A549 (cell line): ENCODE measurements at regions not wholly inside any gene's neighbourhood (a gene's known extent, or its start where the extent isn't known, plus 50 kb on each side); places are given as distances from the start of the nearest gene placed in this dataset.
A peak's percentile ranks its signal among the peaks of the same experiment; 100 is the strongest.

ENCODE experiments used
- CEBPB ChIP-seq, 2 experiments: fragments of >200 bp in 1 of 2; sonication (Bioruptor Twin) in 1 of 2; formaldehyde crosslinking in 1 of 2; IDR thresholded peaks; 2 replicates each; pipeline ENCODE4 v1.6.1; 2012 to 2016
- EHMT2 ChIP-seq: fragments of 200-600 bp; sonication (generic); IDR thresholded peaks from 2 replicates; pipeline ENCODE4 v1.6.1; 2016; ENCODE audit warnings: antibody characterized with exemption, low read depth, mild to moderate bottlenecking, moderate library complexity
- EP300 ChIP-seq, 2 experiments: fragments of >200 bp; sonication (Bioruptor Twin); formaldehyde crosslinking; IDR thresholded peaks; 2 replicates in 1 of 2; 3 replicates in 1 of 2; pipeline ENCODE4 v1.6.1; 2016 to 2017
- HDAC2 ChIP-seq: fragments of 200-600 bp; sonication (generic); IDR thresholded peaks from 2 replicates; pipeline ENCODE4 v1.6.1; 2016
- MYC ChIP-seq: IDR thresholded peaks from 2 replicates; pipeline ENCODE4 v1.6.1; 2012; ENCODE audit warnings: mild to moderate bottlenecking, inconsistent platforms, low read length, improper control_type of control experiment, borderline replicate concordance
- NPAS2 ChIP-seq: fragments of 250-450 bp; sonication (Bioruptor Pico); IDR thresholded peaks from 2 replicates; pipeline ENCODE4 v1.8.0; 2022; ENCODE audit warnings: mild to moderate bottlenecking, moderate library complexity, borderline replicate concordance
- POLR2A ChIP-seq: IDR thresholded peaks from 2 replicates; pipeline ENCODE4 v1.6.1; 2012; ENCODE audit warnings: mild to moderate bottlenecking, low read length
- POLR2AphosphoS2 ChIP-seq: conservative IDR thresholded peaks from 2 replicates; pipeline ENCODE4 v1.6.1; 2012; ENCODE audit warnings: low read length, improper control_type of control experiment, inconsistent platforms
- SREBF2 ChIP-seq: fragments of 450-650 bp; IDR thresholded peaks from 2 replicates; pipeline ENCODE4 v1.6.1; 2014; ENCODE audit warnings: mild to moderate bottlenecking, moderate library complexity
- TF ChIP-seq, protein P1 (sequence below): fragments of >200 bp; sonication (Bioruptor Twin); formaldehyde crosslinking; IDR thresholded peaks from 3 replicates; pipeline ENCODE4 v1.5.1; 2016
- TF ChIP-seq, protein P2 (sequence below): IDR thresholded peaks from 2 replicates; pipeline ENCODE4 v1.6.1; 2012
- TF ChIP-seq, protein P3 (sequence below): fragments of 250-450 bp; sonication (Bioruptor Pico); IDR thresholded peaks from 2 replicates; pipeline ENCODE4 v1.5.0; 2021; ENCODE audit warnings: mild to moderate bottlenecking, moderate library complexity, borderline replicate concordance
- TF ChIP-seq, protein P4 (sequence below): fragments of 200-600 bp; sonication (generic); IDR thresholded peaks from 2 replicates; pipeline ENCODE4 v1.6.1; 2016; ENCODE audit warnings: antibody characterized with exemption, mild to moderate bottlenecking, moderate library complexity

DNA sequence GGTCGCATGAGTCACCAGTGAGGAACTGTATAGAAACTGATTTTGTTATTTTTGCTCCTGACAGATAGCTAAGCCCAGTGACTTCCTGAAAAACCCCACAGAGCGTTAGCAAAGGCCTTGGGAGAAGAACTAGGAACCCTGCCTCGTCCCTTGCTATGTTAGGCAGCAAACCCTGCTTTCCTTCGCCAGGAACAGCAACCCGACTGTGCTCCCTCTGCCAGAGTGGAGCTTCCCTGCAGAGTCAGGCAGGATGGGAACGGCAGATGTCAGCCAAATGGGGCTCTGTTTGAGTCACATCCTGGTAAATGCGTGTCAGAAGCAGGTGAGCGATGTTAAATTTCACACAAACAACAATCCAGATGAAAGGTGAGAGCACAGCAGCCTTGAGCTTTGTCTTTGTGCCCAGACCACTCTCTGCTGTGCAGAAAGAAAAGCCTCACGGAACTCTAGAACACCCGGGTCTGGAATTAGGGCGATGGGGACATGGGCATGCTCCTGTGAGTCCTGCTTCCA lies 186.6 kb downstream of the ADAMTS15 start:
- no peak for TF ChIP-seq NPAS2 (CRISPR knock-in tag)
- TF ChIP-seq, protein P1, sequence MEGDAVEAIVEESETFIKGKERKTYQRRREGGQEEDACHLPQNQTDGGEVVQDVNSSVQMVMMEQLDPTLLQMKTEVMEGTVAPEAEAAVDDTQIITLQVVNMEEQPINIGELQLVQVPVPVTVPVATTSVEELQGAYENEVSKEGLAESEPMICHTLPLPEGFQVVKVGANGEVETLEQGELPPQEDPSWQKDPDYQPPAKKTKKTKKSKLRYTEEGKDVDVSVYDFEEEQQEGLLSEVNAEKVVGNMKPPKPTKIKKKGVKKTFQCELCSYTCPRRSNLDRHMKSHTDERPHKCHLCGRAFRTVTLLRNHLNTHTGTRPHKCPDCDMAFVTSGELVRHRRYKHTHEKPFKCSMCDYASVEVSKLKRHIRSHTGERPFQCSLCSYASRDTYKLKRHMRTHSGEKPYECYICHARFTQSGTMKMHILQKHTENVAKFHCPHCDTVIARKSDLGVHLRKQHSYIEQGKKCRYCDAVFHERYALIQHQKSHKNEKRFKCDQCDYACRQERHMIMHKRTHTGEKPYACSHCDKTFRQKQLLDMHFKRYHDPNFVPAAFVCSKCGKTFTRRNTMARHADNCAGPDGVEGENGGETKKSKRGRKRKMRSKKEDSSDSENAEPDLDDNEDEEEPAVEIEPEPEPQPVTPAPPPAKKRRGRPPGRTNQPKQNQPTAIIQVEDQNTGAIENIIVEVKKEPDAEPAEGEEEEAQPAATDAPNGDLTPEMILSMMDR = no peak
- no peak for TF ChIP-seq POLR2A
- no peak for TF ChIP-seq EP300 (IDR thresholded peaks at IDR 0.05)
- no peak for TF ChIP-seq POLR2AphosphoS2
- TF ChIP-seq, protein P2, sequence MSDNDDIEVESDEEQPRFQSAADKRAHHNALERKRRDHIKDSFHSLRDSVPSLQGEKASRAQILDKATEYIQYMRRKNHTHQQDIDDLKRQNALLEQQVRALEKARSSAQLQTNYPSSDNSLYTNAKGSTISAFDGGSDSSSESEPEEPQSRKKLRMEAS = 0 out of 2 replicates have a peak, but pooled peaks have one; percentile 17
- no peak for TF ChIP-seq SREBF2
- TF ChIP-seq, protein P3, sequence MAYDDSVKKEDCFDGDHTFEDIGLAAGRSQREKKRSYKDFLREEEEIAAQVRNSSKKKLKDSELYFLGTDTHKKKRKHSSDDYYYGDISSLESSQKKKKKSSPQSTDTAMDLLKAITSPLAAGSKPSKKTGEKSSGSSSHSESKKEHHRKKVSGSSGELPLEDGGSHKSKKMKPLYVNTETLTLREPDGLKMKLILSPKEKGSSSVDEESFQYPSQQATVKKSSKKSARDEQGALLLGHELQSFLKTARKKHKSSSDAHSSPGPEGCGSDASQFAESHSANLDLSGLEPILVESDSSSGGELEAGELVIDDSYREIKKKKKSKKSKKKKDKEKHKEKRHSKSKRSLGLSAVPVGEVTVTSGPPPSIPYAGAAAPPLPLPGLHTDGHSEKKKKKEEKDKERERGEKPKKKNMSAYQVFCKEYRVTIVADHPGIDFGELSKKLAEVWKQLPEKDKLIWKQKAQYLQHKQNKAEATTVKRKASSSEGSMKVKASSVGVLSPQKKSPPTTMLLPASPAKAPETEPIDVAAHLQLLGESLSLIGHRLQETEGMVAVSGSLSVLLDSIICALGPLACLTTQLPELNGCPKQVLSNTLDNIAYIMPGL (CRISPR knock-in tag) = no peak
- no peak for TF ChIP-seq HDAC2
- TF ChIP-seq, protein P4, sequence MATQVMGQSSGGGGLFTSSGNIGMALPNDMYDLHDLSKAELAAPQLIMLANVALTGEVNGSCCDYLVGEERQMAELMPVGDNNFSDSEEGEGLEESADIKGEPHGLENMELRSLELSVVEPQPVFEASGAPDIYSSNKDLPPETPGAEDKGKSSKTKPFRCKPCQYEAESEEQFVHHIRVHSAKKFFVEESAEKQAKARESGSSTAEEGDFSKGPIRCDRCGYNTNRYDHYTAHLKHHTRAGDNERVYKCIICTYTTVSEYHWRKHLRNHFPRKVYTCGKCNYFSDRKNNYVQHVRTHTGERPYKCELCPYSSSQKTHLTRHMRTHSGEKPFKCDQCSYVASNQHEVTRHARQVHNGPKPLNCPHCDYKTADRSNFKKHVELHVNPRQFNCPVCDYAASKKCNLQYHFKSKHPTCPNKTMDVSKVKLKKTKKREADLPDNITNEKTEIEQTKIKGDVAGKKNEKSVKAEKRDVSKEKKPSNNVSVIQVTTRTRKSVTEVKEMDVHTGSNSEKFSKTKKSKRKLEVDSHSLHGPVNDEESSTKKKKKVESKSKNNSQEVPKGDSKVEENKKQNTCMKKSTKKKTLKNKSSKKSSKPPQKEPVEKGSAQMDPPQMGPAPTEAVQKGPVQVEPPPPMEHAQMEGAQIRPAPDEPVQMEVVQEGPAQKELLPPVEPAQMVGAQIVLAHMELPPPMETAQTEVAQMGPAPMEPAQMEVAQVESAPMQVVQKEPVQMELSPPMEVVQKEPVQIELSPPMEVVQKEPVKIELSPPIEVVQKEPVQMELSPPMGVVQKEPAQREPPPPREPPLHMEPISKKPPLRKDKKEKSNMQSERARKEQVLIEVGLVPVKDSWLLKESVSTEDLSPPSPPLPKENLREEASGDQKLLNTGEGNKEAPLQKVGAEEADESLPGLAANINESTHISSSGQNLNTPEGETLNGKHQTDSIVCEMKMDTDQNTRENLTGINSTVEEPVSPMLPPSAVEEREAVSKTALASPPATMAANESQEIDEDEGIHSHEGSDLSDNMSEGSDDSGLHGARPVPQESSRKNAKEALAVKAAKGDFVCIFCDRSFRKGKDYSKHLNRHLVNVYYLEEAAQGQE = no peak
- no peak for TF ChIP-seq CEBPB (IDR thresholded peaks at IDR 0.05)
- TF ChIP-seq EHMT2 = no peak
- TF ChIP-seq MYC = no peak
